SU-DHL-6 (cell line): ENCODE measurements at regions not wholly inside any gene's neighbourhood (a gene's known extent, or its start where the extent isn't known, plus 50 kb on each side); places are given as distances from the start of the nearest gene placed in this dataset.

Source experiments
- H2AFZ ChIP-seq: fragments of 200-600 bp; sonication (generic); 2 replicates; pipeline ENCODE4 v1.6.1; 2014; ENCODE audit warnings: low read depth, mild to moderate bottlenecking, moderate library complexity, mixed read lengths, antibody characterized with exemption, low read length; ENCODE audit not compliant: severe bottlenecking
- H3F3A ChIP-seq: fragments of 200-600 bp; shearing (Covaris generic); 2 replicates; pipeline ENCODE4 v1.6.0; 2016; ENCODE audit warnings: antibody characterized with exemption, mild to moderate bottlenecking; ENCODE audit not compliant: insufficient read depth
- H3K27ac ChIP-seq: fragments of 200-600 bp; sonication (generic); 2 replicates; pipeline ENCODE4 v1.5.1; 2016; ENCODE audit warnings: low read depth, mild to moderate bottlenecking, low read length, moderate library complexity, mixed read lengths
- H3K27me3 ChIP-seq: fragments of 200-600 bp; sonication (generic), shearing (Covaris generic); 2 replicates; pipeline ENCODE4 v1.6.0; 2014; ENCODE audit warnings: mild to moderate bottlenecking, low read length
- H3K36me3 ChIP-seq: fragments of 200-600 bp; sonication (generic); 2 replicates; pipeline ENCODE4 v1.6.1; 2014; ENCODE audit warnings: mild to moderate bottlenecking, low read length, mixed read lengths
- H3K4me2 ChIP-seq: fragments of 300-600, 200-600 bp; shearing (Covaris generic), sonication (generic); 2 replicates; pipeline ENCODE4 v1.6.0; 2014; ENCODE audit warnings: low read length, low read depth, mild to moderate bottlenecking; ENCODE audit not compliant: poor library complexity, severe bottlenecking
- H3K4me3 ChIP-seq: fragments of 200-600 bp; sonication (generic); 2 replicates; pipeline ENCODE4 v1.5.1; 2014; ENCODE audit warnings: antibody characterized with exemption, low read length, mild to moderate bottlenecking, mixed read lengths; ENCODE audit not compliant: insufficient read depth, poor library complexity, severe bottlenecking
- H3K79me2 ChIP-seq: fragments of 200-600 bp; sonication (generic); 2 replicates; pipeline ENCODE4 v1.6.1; 2014; ENCODE audit warnings: mild to moderate bottlenecking, low read length, moderate library complexity; ENCODE audit not compliant: insufficient read depth
- H3K9ac ChIP-seq: fragments of 200-600 bp; sonication (generic); 2 replicates; pipeline ENCODE4 v1.7.0; 2014; ENCODE audit warnings: mild to moderate bottlenecking, low read length
- H3K9me2 ChIP-seq: fragments of 200-600 bp; sonication (generic); replicated peaks from 2 replicates; pipeline ENCODE4 v1.6.1; 2014; ENCODE audit warnings: low read length; ENCODE audit not compliant: insufficient read depth
- H3K9me3 ChIP-seq: fragments of 200-600 bp; sonication (generic); 2 replicates; pipeline ENCODE4 v1.6.1; 2014; ENCODE audit warnings: low read length, mixed read lengths; ENCODE audit not compliant: insufficient read depth
- H4K20me1 ChIP-seq: fragments of 200-600 bp; sonication (generic); 2 replicates; pipeline ENCODE4 v1.6.1; 2014; ENCODE audit warnings: low read depth, mild to moderate bottlenecking, antibody characterized with exemption, low read length, moderate library complexity, mixed read lengths
- CTCF ChIP-seq: fragments of 200-600 bp; sonication (generic); IDR thresholded peaks from one replicate; pipeline ENCODE4 v1.5.1; 2017; ENCODE audit warnings: antibody characterized with exemption, mild to moderate bottlenecking, low read length, moderate library complexity; ENCODE audit not compliant: insufficient read depth, poor library complexity, severe bottlenecking
- EZH2phosphoT487 ChIP-seq: fragments of 200-600 bp; sonication (generic), shearing (Covaris generic); conservative IDR thresholded peaks from 2 replicates; pipeline ENCODE4 v1.6.1; 2018; ENCODE audit warnings: mild to moderate bottlenecking, antibody characterized with exemption, low read length, moderate library complexity, mixed read lengths

- H3K27me3 ChIP-seq = no peaks in the 10 kb centered on the region
- no peak overlapping the region for H3K27ac ChIP-seq
- no peaks in the 10 kb centered on the region for H4K20me1 ChIP-seq
- no peaks in the 10 kb centered on the region for H3F3A ChIP-seq
- no peak for TF ChIP-seq CTCF
- TF ChIP-seq EZH2phosphoT487 = no peak
- no peaks in the 10 kb centered on the region for H3K79me2 ChIP-seq
- H3K4me3 ChIP-seq = no peak overlapping the region
- H3K9me3 ChIP-seq = no peaks in the 10 kb centered on the region
- H3K4me2 ChIP-seq = no peak overlapping the region
- no peaks in the 10 kb centered on the region for H3K9me2 ChIP-seq
- no peak overlapping the region for H3K9ac ChIP-seq
- no peaks in the 10 kb centered on the region for H3K36me3 ChIP-seq
- H2AFZ ChIP-seq = no peak overlapping the region
Measured at GRCh38 chr19:27887946-27888345, 1325.0 kb downstream of the UQCRFS1 start.

DNA sequence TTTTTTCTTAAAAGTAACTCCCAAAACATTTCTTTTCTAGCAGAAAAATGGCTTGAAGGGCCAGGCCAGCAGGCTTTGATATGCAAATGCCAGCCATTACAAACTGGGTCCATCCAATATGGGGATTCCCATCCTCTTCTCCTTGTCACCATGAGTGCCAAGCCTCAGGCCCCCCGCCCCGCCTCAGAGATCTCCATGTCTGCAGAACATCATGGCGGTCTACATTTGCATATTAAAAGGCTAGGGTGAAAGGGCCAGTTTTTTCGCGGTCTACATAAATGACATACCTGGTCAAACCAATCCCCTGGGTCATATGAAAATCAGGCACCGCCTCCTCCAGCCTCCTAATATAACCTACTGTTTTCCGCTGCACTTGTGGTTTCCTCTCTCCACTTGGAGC is 1327.6 kb downstream of the UQCRFS1 start:
- Histone ChIP-seq H3K79me2 (no peaks in the 10 kb centered on the region), H3K36me3 (no peaks in the 10 kb centered on the region), H3K27me3 (no peaks in the 10 kb centered on the region), H2AFZ (no peak overlapping the region), H3K9me3 (no peaks in the 10 kb centered on the region), H4K20me1 (no peaks in the 10 kb centered on the region), H3K4me2 (no peak overlapping the region), H3K9ac (no peak overlapping the region), H3F3A (no peaks in the 10 kb centered on the region), H3K4me3 (no peak overlapping the region), H3K27ac (no peak overlapping the region), H3K9me2 (no peaks in the 10 kb centered on the region)
- TF ChIP-seq CTCF (no peak), EZH2phosphoT487 (no peak)

DNA sequence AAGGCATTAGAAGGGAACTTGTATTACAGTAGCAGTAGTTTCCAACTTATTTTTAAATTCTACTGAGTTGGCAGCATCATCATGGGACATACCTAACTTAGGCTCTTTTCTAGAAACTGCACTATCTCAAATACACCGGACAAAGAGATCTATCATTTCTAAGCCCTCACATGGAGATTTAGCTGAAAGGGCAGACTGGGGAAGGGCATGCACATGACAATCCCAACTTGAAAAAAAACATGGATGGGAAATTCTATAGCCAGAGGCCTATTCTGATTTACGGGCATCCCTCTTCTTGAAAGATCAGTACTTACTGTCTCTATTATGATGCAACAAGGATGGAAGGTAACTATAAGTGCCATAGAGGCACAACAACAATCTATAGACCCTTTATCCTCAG is 1328.6 kb downstream of the UQCRFS1 start:
- no peaks in the 10 kb centered on the region for H3F3A ChIP-seq
- H3K4me2 ChIP-seq = no peak overlapping the region
- H3K79me2 ChIP-seq = no peaks in the 10 kb centered on the region
- H2AFZ ChIP-seq = no peak overlapping the region
- TF ChIP-seq CTCF (no peak), EZH2phosphoT487 (no peak)
- H3K9me2 ChIP-seq = no peaks in the 10 kb centered on the region
- no peak overlapping the region for H3K27ac ChIP-seq
- H3K27me3 ChIP-seq = no peaks in the 10 kb centered on the region
- H3K4me3 ChIP-seq = no peak overlapping the region
- no peaks in the 10 kb centered on the region for H3K36me3 ChIP-seq
- no peak overlapping the region for H3K9ac ChIP-seq
- H3K9me3 ChIP-seq = no peaks in the 10 kb centered on the region
- no peaks in the 10 kb centered on the region for H4K20me1 ChIP-seq

DNA sequence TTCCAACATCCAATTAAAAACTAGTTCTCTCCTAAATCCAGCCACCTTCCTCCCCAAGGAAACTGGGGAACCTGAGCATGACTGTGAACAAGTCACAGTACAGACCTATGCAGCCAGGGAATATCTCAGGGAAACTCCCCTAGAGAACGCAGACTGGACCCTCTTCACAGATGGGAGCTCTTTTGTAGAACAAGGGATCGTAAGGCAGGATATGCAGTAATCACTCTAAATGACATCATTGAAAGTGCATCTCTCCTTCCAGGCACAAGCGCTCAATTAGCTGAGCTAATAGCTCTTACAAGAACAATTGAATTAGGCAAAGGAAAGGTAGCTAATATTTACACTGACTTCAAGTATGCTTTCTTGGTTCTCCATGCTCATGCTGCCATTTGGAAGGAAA is 1331.7 kb downstream of the UQCRFS1 start:
- Histone ChIP-seq H3K9me3 (no peaks in the 10 kb centered on the region), H3F3A (no peaks in the 10 kb centered on the region), H4K20me1 (no peaks in the 10 kb centered on the region), H3K79me2 (no peaks in the 10 kb centered on the region), H3K9me2 (no peaks in the 10 kb centered on the region), H2AFZ (no peak overlapping the region), H3K36me3 (no peaks in the 10 kb centered on the region), H3K4me2 (no peak overlapping the region), H3K27ac (no peak overlapping the region), H3K9ac (no peak overlapping the region), H3K27me3 (no peaks in the 10 kb centered on the region), H3K4me3 (no peak overlapping the region)
- TF ChIP-seq CTCF = no peak
- no peak for TF ChIP-seq EZH2phosphoT487
